ENCODE measurements at regions not wholly inside any gene's neighbourhood (a gene's known extent, or its start where the extent isn't known, plus 50 kb on each side); places are given as distances from the start of the nearest gene placed in this dataset.
"Not testable (repeated sequence)": the region's sequence is repeated elsewhere in the genome, so short reads cannot be mapped to it uniquely, and the experiment has no call there.

DNA sequence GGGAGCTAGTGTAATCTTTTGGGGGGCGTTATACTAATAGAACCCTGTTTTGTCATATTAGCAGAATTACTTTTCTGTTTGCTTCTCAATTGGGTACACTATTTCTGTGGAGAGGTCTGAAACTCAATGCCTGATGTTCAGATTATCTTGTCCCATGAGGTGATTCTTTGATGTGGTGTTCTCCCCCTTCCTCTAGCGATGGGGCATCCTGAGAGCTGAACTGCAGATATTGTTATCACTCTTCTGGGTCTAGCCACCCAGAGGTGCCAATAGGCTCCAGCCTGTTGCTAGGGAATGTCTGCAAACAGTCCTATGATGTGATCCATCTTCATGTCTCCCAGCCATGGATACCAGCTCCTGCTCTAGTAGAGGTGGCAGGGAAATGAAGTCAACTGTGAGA, 233.1 kb upstream of the RASA1 start:
- no peak overlapping the region for H3K4me3 Mint-ChIP-seq (ENCODE audit: unreplicated experiment)
- H3K27ac Mint-ChIP-seq (ENCODE audit: unreplicated experiment) = no peak overlapping the region
- TF ChIP-seq, protein P1, sequence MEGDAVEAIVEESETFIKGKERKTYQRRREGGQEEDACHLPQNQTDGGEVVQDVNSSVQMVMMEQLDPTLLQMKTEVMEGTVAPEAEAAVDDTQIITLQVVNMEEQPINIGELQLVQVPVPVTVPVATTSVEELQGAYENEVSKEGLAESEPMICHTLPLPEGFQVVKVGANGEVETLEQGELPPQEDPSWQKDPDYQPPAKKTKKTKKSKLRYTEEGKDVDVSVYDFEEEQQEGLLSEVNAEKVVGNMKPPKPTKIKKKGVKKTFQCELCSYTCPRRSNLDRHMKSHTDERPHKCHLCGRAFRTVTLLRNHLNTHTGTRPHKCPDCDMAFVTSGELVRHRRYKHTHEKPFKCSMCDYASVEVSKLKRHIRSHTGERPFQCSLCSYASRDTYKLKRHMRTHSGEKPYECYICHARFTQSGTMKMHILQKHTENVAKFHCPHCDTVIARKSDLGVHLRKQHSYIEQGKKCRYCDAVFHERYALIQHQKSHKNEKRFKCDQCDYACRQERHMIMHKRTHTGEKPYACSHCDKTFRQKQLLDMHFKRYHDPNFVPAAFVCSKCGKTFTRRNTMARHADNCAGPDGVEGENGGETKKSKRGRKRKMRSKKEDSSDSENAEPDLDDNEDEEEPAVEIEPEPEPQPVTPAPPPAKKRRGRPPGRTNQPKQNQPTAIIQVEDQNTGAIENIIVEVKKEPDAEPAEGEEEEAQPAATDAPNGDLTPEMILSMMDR (IDR thresholded peaks at IDR 0.05) = no peak

DNA sequence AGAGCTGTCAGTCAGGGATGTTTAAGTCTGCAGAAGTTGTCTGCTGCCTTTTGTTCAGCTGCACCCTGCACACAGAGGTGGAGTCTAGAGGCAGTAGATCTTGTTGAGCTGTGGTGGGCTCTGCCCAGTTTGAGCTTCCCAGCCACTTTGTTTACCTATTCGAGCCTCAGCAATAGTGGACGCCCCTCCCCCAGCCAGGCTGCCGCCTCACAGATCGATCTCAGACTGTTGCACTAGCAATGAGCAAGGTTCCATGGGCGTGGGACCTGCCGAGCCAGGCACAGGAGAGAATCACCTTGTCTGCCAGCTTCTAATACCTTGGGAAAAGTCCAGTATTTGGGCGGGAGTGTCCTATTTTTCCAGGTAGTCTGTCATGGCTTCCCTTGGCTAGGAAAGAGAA, 225.1 kb upstream of the RASA1 start:
- no peak for DNase-seq (ENCODE audit: extremely low spot score, unreplicated experiment)
- Mint-ChIP-seq H3K4me3 (ENCODE audit: unreplicated experiment) (no peak overlapping the region), H3K27me3 (ENCODE audit: unreplicated experiment) (peaks cover 45% of the 10 kb centered on the region), H3K36me3 (ENCODE audit: unreplicated experiment) (no peaks in the 10 kb centered on the region), H3K27ac (ENCODE audit: unreplicated experiment) (no peak overlapping the region), H3K4me1 (ENCODE audit: unreplicated experiment) (no peaks in the 10 kb centered on the region), H3K9me3 (ENCODE audit: unreplicated experiment) (peaks cover 4% of the 10 kb centered on the region)
- TF ChIP-seq, protein P1 (IDR thresholded peaks at IDR 0.05) = no peak

More for the DNA sequence above, 233.1 kb upstream of the RASA1 start:
- DNase-seq (ENCODE audit: extremely low spot score, unreplicated experiment) = no peak
- no peaks in the 10 kb centered on the region for H3K4me1 Mint-ChIP-seq (ENCODE audit: unreplicated experiment)
- H3K9me3 Mint-ChIP-seq (ENCODE audit: unreplicated experiment) = peaks cover 4% of the 10 kb centered on the region
- H3K36me3 Mint-ChIP-seq (ENCODE audit: unreplicated experiment) = no peaks in the 10 kb centered on the region
- peaks cover 25% of the 10 kb centered on the region for H3K27me3 Mint-ChIP-seq (ENCODE audit: unreplicated experiment)

DNA sequence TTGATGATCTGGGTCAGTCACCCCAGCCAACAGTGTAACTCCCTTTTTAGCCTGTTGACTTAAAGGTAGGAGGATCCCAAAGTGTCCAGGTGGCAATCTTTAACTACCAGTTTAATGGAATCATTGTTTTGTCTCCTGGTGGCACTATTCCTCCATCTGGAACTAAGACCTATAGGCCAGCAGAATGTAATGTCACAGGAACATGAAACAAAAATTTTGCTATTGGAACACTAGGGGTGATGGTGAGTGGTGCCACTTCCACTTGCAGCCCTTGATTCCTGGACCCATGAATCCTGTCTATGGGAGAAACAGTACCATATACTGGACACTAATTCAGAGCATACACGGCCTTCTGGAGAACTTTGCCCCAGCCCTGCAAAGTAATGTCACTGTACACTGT, 219.5 kb upstream of the RASA1 start:
- H3K9me3 Mint-ChIP-seq (ENCODE audit: unreplicated experiment) = peaks cover 13% of the 10 kb centered on the region
- no peak overlapping the region for H3K27ac Mint-ChIP-seq (ENCODE audit: unreplicated experiment)
- TF ChIP-seq, protein P1 (IDR thresholded peaks at IDR 0.05) = no peak
- no peak for DNase-seq (ENCODE audit: extremely low spot score, unreplicated experiment)
- H3K27me3 Mint-ChIP-seq (ENCODE audit: unreplicated experiment) = peaks cover 26% of the 10 kb centered on the region
- H3K36me3 Mint-ChIP-seq (ENCODE audit: unreplicated experiment) = no peaks in the 10 kb centered on the region
- H3K4me1 Mint-ChIP-seq (ENCODE audit: unreplicated experiment) = no peaks in the 10 kb centered on the region
- H3K4me3 Mint-ChIP-seq (ENCODE audit: unreplicated experiment) = no peak overlapping the region

DNA sequence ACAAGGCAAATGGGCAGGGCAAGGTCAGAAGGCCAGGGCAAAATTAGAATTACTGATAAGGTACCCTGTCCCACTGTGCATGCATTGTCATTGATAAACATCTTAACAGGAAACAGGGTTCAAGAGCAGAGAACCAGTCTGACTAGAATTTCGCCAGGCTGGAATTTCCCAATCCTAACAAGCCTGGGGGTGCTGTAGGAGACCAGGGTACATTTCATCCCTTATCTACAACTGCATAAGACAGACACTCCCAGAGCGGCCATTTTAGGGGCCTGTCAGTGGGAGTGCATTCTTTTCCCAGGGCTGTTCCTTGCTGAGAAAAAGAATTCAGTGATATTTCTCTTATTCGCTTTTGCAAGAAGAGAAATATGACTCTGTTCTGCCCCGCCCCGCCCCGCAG, 218.7 kb upstream of the RASA1 start:
- not testable (repeated sequence) for DNase-seq (ENCODE audit: extremely low spot score, unreplicated experiment); H3K27ac Mint-ChIP-seq (ENCODE audit: unreplicated experiment); H3K4me3 Mint-ChIP-seq (ENCODE audit: unreplicated experiment); H3K36me3 Mint-ChIP-seq (ENCODE audit: unreplicated experiment); H3K4me1 Mint-ChIP-seq (ENCODE audit: unreplicated experiment)
- Mint-ChIP-seq H3K27me3 (ENCODE audit: unreplicated experiment) (peaks cover 18% of the 10 kb centered on the region), H3K9me3 (ENCODE audit: unreplicated experiment) (peaks cover 13% of the 10 kb centered on the region)

DNA sequence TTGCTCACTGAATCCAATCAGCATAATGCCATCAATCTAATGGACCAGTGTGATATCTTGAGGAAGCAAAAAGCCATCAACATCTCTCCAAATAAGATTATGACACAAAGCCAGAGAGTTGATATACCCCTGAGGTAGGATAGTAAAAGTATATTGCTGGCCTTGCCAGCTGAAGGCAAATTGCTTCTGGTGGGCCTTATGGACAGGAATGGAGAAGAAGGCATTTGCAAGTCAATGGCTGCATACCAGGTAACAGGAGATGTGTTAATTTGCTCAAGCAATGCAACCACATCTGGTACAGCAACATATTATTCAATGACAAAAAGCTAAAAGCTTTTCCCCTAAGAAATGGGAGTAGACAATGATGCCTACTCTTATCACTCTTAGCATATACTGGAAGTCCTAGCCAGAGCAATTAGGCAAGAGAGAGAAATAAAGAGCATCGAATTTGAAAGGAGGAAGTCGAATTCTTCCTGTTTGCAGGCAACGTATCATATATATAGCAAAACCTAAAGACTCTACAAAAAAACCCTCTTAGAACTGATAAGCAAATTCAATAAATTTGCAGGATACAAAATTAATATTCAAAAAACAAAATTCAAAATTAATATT, 216.1 kb upstream of the RASA1 start:
- H3K36me3 Mint-ChIP-seq (ENCODE audit: unreplicated experiment) = no peaks in the 10 kb centered on the region
- no peak for DNase-seq (ENCODE audit: extremely low spot score, unreplicated experiment)
- H3K4me3 Mint-ChIP-seq (ENCODE audit: unreplicated experiment) = no peak overlapping the region
- H3K4me1 Mint-ChIP-seq (ENCODE audit: unreplicated experiment) = no peaks in the 10 kb centered on the region
- no peak overlapping the region for H3K27ac Mint-ChIP-seq (ENCODE audit: unreplicated experiment)
- peaks cover 13% of the 10 kb centered on the region for H3K9me3 Mint-ChIP-seq (ENCODE audit: unreplicated experiment)
- TF ChIP-seq, protein P1 (IDR thresholded peaks at IDR 0.05) = no peak
- H3K27me3 Mint-ChIP-seq (ENCODE audit: unreplicated experiment) = peaks cover 14% of the 10 kb centered on the region

DNA sequence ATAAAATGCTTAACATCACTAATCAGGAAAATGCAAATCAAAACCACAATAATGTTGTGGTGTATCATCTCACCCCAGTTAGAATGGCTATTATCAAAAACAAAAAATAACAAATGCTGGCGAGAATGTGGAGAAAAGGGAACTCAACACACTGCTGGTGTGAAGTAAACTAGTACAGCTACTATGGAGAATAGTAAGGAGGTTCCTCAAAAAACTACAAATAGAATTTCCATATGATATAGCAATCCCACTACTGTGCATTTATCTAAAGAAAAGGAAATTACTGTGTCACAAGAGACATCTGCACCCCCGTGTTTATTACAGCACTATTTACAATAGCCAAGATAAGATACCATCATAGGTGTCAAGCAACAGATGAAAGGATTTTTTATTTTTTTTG, 214.5 kb upstream of the RASA1 start:
- DNase-seq (ENCODE audit: extremely low spot score, unreplicated experiment) = no peak
- H3K9me3 Mint-ChIP-seq (ENCODE audit: unreplicated experiment) = peaks cover 13% of the 10 kb centered on the region
- H3K36me3 Mint-ChIP-seq (ENCODE audit: unreplicated experiment) = no peaks in the 10 kb centered on the region
- H3K27ac Mint-ChIP-seq (ENCODE audit: unreplicated experiment) = no peak overlapping the region
- H3K4me3 Mint-ChIP-seq (ENCODE audit: unreplicated experiment) = no peak overlapping the region
- H3K27me3 Mint-ChIP-seq (ENCODE audit: unreplicated experiment) = peaks cover 14% of the 10 kb centered on the region
- no peaks in the 10 kb centered on the region for H3K4me1 Mint-ChIP-seq (ENCODE audit: unreplicated experiment)
- TF ChIP-seq, protein P1 (IDR thresholded peaks at IDR 0.05) = no peak
